GM19438 (cell line): ENCODE measurements at regions not wholly inside any gene's neighbourhood (a gene's known extent, or its start where the extent isn't known, plus 50 kb on each side); places are given as distances from the start of the nearest gene placed in this dataset.
"Not testable (repeated sequence)": the region's sequence is repeated elsewhere in the genome, so short reads cannot be mapped to it uniquely, and the experiment has no call there.

Source experiments
- ATAC-seq: cut with Tn5 transposase; IDR thresholded peaks from one replicate; pipeline ENCODE4 v1.9.1; 2021; ENCODE audit warnings: low read depth; ENCODE audit not compliant: unreplicated experiment

GRCh38 chr6:126945150-126945685 is 173.3 kb upstream of the RSPO3 start:
- no peak for ATAC-seq

GRCh38 chr6:126945812-126946360 is 172.6 kb upstream of the RSPO3 start:
- ATAC-seq, result no peak

GRCh38 chr6:126947070-126947469 is 171.4 kb upstream of the RSPO3 start:
- ATAC-seq, result no peak

GRCh38 chr6:126949786-126950185 is 168.7 kb upstream of the RSPO3 start:
- no peak for ATAC-seq

- no peak for ATAC-seq
These were observed 162.8 kb upstream of the RSPO3 start for GRCh38 chr6:126955621-126956020.

- no peak for ATAC-seq
These were observed 160.8 kb upstream of the RSPO3 start for GRCh38 chr6:126957721-126958120.

GRCh38 chr6:126959765-126960164 is 158.7 kb upstream of the RSPO3 start:
- no peak for ATAC-seq

- ATAC-seq, result no peak
These were observed 155.2 kb upstream of the RSPO3 start for GRCh38 chr6:126963077-126963809.

GRCh38 chr6:126967296-126968005 is 151.0 kb upstream of the RSPO3 start:
- no peak for ATAC-seq

- no peak for ATAC-seq
These were observed 142.1 kb upstream of the RSPO3 start for GRCh38 chr6:126976253-126976797.

- no peak for ATAC-seq
These were observed 134.7 kb upstream of the RSPO3 start for GRCh38 chr6:126983779-126984178.

- not testable (repeated sequence) for ATAC-seq
These were observed 130.3 kb upstream of the RSPO3 start for GRCh38 chr6:126988125-126988524.

GRCh38 chr6:127000631-127001030 is 117.8 kb upstream of the RSPO3 start:
- ATAC-seq, result no peak

GRCh38 chr6:127013865-127014264 is 104.6 kb upstream of the RSPO3 start:
- ATAC-seq, result no peak

GRCh38 chr6:127015858-127016257 is 102.6 kb upstream of the RSPO3 start:
- no peak for ATAC-seq

- ATAC-seq, result no peak
These were observed 98.6 kb upstream of the RSPO3 start for GRCh38 chr6:127019828-127020227.

GRCh38 chr6:127022302-127022701 is 96.2 kb upstream of the RSPO3 start:
- no peak for ATAC-seq

- no peak for ATAC-seq
These were observed 95.3 kb upstream of the RSPO3 start for GRCh38 chr6:127023001-127023778.

GRCh38 chr6:127026247-127026646 is 92.2 kb upstream of the RSPO3 start:
- no peak for ATAC-seq

GRCh38 chr6:127030111-127030510 is 88.4 kb upstream of the RSPO3 start:
- ATAC-seq, result no peak

- ATAC-seq, result no peak
These were observed 87.6 kb upstream of the RSPO3 start for GRCh38 chr6:127030836-127031235.
